ENCODE measurements at regions not wholly inside any gene's neighbourhood (a gene's known extent, or its start where the extent isn't known, plus 50 kb on each side); places are given as distances from the start of the nearest gene placed in this dataset.
"Not testable (repeated sequence)": the region's sequence is repeated elsewhere in the genome, so short reads cannot be mapped to it uniquely, and the experiment has no call there.

DNA sequence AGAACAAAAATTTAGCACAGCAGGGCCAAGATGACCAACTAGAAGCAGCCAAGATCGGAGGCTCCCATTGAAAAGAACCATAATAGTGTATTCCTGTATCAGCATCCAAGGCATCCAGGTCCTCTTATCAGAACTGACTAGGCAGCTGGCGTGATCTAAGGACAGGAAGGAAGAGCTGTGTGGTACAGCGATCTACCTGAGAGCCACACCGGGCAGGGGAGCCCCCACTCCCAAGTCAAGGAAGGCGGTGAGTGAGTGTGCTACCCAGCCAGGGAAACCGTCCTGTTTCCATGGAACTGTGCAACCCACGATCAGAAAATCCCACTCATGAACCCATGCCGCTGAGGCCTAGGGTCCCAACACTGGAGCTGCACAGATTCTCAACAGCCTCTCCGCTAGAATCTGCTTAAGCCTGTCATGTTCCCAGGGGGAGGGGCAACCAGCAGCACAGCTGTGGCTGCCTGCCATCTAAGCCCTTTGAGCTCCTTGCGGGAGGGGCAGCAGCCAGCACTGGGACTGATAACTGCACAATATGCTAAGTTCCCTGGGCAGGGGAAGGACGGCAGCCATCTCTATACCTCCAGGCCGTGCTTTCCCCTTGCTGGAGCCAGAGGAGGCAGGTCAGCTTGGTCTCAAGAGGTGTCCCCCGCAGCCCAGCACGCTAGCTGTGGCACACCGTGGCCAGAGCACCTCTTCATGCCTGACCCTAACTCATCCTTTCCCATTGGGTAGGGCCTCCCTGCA is 213.0 kb upstream of the SMIM30 start:
- no peaks in the 10 kb centered on the region for H3K4me1 ChIP-seq
- H3K4me2 ChIP-seq = no peak overlapping the region
- TF ChIP-seq Cebpa-rat (IDR thresholded peaks at IDR 0.05) = no peak
- H4K20me1 ChIP-seq = no peaks in the 10 kb centered on the region
- no peaks in the 10 kb centered on the region for H3K27me3 ChIP-seq
- no peaks in the 10 kb centered on the region for H3K9me3 ChIP-seq
- no peak overlapping the region for H3K27ac ChIP-seq
- H3K36me3 ChIP-seq = no peaks in the 10 kb centered on the region; the same call in 1 of the 2 replicates
- H3K9ac ChIP-seq = no peak overlapping the region
- H3K4me3 ChIP-seq = no peak overlapping the region

DNA sequence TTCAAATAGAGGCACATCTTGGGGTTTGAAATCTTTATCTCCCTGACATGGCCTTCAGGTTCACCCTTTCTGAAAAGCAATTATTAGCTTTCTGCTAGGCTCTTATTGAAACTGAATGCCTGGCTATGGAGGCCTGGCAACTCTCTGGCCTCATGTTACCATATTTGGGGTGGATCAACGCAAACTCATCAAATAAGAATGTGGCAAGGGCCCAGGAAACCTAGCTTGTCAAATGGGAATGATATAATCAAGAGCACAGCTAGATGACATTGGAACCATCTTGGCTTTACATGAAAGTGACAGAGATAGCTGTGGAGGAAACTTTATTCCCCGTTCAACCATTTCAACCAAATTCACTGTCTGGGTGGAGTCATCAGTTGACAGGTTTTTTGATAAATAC is 202.8 kb upstream of the SMIM30 start:
- H4K20me1 ChIP-seq = no peaks in the 10 kb centered on the region

DNA sequence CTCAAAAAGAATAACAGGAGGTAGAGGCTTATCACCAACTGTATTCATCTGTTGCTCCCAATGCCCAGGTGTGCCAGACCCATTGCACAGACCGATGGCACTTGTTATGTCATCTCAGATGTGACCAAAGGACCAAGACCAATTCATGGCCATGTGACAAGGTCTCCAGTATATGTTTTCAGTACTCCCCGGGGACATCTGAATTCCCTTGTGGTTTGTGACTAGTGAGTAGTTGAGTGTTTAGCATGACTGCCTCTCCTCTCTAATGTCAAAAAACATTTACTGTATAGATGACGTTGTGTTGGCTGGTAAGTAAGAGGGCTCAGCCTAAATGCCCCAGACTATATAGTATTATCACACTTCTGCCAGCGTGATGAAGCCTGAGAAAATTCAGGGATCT is 202.1 kb upstream of the SMIM30 start:
- Histone ChIP-seq H3K4me3 (no peak overlapping the region), H3K4me2 (no peak overlapping the region), H3K9ac (no peak overlapping the region), H3K27me3 (no peaks in the 10 kb centered on the region), H4K20me1 (no peaks in the 10 kb centered on the region), H3K4me1 (no peaks in the 10 kb centered on the region), H3K9me3 (no peaks in the 10 kb centered on the region), H3K36me3 (no peaks in the 10 kb centered on the region), H3K27ac (no peak overlapping the region)
- TF ChIP-seq Cebpa-rat (IDR thresholded peaks at IDR 0.05) = no peak

More for the DNA sequence above, 202.8 kb upstream of the SMIM30 start:
- Histone ChIP-seq H3K27me3 (no peaks in the 10 kb centered on the region), H3K27ac (no peak overlapping the region), H3K36me3 (no peaks in the 10 kb centered on the region), H3K4me1 (no peaks in the 10 kb centered on the region), H3K9me3 (no peaks in the 10 kb centered on the region), H3K4me2 (no peak overlapping the region), H3K9ac (no peak overlapping the region), H3K4me3 (no peak overlapping the region)
- no peak for TF ChIP-seq Cebpa-rat (IDR thresholded peaks at IDR 0.05)

DNA sequence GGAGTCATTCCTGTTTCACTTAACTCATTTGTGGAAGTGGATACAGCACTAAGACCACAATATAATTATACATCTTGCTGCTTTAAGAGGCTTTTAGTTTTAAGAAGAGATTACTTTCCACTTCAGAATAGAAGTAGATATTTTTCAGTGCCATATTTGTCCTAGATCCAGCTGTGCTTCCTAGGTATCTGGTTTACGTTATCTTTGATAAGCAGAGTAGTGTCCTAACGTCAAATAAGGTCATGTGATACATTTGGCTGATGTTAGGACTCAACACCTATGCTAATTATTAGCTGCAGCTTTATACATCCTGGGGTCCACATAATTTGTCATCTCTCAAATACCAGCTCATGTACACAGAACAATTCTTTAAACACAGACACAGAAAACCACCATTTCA is 196.2 kb upstream of the SMIM30 start:
- Histone ChIP-seq H3K4me2 (no peak overlapping the region), H3K4me3 (no peak overlapping the region), H3K36me3 (no peaks in the 10 kb centered on the region), H4K20me1 (no peaks in the 10 kb centered on the region), H3K27ac (no peak overlapping the region), H3K9ac (no peak overlapping the region), H3K4me1 (no peaks in the 10 kb centered on the region), H3K27me3 (no peaks in the 10 kb centered on the region), H3K9me3 (no peaks in the 10 kb centered on the region)
- TF ChIP-seq Cebpa-rat (IDR thresholded peaks at IDR 0.05) = no peak

DNA sequence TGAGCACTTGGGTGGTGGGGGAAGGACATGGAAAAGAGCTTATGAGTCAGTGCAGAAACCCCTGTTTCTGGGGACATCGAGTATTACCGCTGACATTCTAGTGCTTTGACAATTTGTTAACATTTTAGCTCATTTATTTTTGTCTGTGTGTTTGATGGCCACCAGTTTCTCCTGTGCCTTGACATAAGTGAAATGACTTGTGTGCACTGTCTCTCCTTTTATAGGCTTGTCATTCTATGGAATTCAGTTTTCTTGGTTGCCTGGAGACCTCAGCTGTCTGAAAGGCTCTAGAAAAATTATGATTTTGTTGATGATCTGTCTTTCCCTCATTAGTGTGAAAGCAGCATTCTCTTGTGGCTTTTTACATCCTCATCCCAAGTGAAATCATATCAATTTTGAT is 190.0 kb upstream of the SMIM30 start:
- H3K4me2 ChIP-seq = no peak overlapping the region
- no peak overlapping the region for H3K4me3 ChIP-seq
- H3K36me3 ChIP-seq = no peaks in the 10 kb centered on the region
- no peaks in the 10 kb centered on the region for H3K9me3 ChIP-seq
- H3K9ac ChIP-seq = no peak overlapping the region
- no peaks in the 10 kb centered on the region for H3K27me3 ChIP-seq
- TF ChIP-seq Cebpa-rat (IDR thresholded peaks at IDR 0.05) = no peak
- no peak overlapping the region for H3K27ac ChIP-seq
- no peaks in the 10 kb centered on the region for H3K4me1 ChIP-seq
- H4K20me1 ChIP-seq = no peaks in the 10 kb centered on the region

DNA sequence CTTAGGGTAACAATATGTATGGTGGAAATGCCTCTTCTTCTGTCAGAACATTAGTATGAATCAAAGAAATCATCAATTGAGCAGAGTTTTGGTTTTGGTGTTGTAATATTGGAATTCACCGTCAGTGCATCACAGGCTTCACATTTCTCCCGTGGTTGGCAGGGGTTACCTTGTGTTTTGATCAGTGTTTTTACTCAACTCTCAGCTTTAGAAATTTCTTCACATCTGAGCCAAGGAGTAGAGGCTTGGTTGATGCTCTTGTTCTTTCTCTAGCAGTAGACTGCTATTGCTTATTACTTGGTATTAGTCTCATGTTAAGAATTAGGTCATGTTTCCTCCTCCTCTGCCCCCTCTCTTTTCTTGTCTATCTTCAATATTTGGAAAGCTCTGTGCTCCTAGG is 188.8 kb upstream of the SMIM30 start:
- no peaks in the 10 kb centered on the region for H3K9me3 ChIP-seq
- no peaks in the 10 kb centered on the region for H3K27me3 ChIP-seq
- no peak overlapping the region for H3K4me3 ChIP-seq
- TF ChIP-seq Cebpa-rat (IDR thresholded peaks at IDR 0.05) = no peak
- H3K4me1 ChIP-seq = no peaks in the 10 kb centered on the region
- no peak overlapping the region for H3K9ac ChIP-seq
- no peaks in the 10 kb centered on the region for H3K36me3 ChIP-seq
- H3K4me2 ChIP-seq = no peak overlapping the region
- H3K27ac ChIP-seq = no peak overlapping the region
- no peaks in the 10 kb centered on the region for H4K20me1 ChIP-seq

DNA sequence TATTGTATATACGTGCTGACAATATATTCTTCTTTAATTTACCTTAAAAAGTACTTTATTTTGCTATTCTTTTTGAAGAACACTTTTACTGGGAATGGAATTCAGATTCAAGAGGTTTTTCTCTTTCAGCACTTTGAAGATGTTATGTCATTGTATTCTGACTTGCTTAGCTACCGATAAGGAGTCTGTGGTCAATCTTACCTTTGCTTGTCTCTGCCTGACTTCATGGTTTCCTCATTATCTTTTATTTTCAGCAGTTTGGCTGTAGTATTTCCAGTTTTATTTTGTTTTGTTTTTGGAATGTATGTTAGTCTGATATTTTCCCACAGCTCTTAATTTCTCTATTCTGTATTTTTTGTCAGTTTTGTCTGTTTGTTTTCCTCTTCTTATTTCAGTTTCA is 187.9 kb upstream of the SMIM30 start:
- no peaks in the 10 kb centered on the region for H3K36me3 ChIP-seq
- TF ChIP-seq Cebpa-rat (IDR thresholded peaks at IDR 0.05) = no peak

DNA sequence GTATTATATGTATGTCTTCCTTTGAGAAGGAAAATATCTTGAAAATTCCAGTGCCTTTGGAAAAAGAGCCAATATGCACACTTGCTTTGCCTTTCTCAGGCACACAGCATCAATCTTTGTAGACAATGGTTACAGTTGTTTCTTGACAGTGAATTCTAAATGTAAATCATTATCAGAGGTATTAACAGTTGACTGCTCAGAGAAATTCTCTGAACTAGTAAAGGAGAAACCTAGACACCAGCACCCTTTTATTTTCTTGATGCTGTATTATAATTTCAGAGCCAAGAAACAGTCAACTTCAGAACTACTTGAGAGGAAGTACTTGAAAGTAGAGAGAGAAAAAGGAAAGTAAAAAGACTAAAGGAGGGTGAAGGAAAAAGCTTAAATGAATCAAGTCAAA is 185.8 kb upstream of the SMIM30 start:
- Histone ChIP-seq H3K36me3 (no peaks in the 10 kb centered on the region), H3K27me3 (no peaks in the 10 kb centered on the region)
- no peak for TF ChIP-seq Cebpa-rat (IDR thresholded peaks at IDR 0.05)

More for the DNA sequence above, 187.9 kb upstream of the SMIM30 start:
- Histone ChIP-seq H3K4me1 (no peaks in the 10 kb centered on the region), H3K27ac (no peak overlapping the region), H4K20me1 (no peaks in the 10 kb centered on the region), H3K4me3 (no peak overlapping the region), H3K4me2 (no peak overlapping the region), H3K27me3 (no peaks in the 10 kb centered on the region), H3K9ac (no peak overlapping the region), H3K9me3 (no peaks in the 10 kb centered on the region)

DNA sequence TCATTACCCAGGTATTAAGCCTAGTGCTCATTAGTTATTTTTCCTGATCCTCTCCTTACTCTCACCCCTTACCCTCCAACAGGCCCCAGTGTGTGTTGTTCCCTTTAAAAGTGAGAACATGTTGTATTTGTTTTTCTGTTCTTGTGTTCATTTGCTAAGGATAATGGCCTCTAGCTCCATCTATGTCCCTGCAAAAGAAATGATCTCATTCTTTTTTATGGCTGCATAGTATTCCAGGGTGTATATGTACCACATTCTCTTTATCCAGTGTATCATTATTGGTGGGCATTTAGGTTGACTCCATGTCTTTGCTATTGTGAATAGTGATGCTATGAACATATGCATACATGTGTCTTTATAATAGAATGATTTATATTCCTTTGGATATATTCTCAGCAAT is 185.0 kb upstream of the SMIM30 start:
- H3K4me3 ChIP-seq, H3K4me1 ChIP-seq, H3K27ac ChIP-seq, H3K27me3 ChIP-seq, H3K9me3 ChIP-seq, H3K4me2 ChIP-seq, H3K9ac ChIP-seq, H3K36me3 ChIP-seq, H4K20me1 ChIP-seq: not testable (repeated sequence)

More for the DNA sequence above, 185.8 kb upstream of the SMIM30 start:
- no peak overlapping the region for H3K9ac ChIP-seq
- H3K9me3 ChIP-seq = no peaks in the 10 kb centered on the region
- no peak overlapping the region for H3K4me2 ChIP-seq
- H4K20me1 ChIP-seq = no peaks in the 10 kb centered on the region
- no peak overlapping the region for H3K4me3 ChIP-seq
- no peaks in the 10 kb centered on the region for H3K4me1 ChIP-seq
- no peak overlapping the region for H3K27ac ChIP-seq

DNA sequence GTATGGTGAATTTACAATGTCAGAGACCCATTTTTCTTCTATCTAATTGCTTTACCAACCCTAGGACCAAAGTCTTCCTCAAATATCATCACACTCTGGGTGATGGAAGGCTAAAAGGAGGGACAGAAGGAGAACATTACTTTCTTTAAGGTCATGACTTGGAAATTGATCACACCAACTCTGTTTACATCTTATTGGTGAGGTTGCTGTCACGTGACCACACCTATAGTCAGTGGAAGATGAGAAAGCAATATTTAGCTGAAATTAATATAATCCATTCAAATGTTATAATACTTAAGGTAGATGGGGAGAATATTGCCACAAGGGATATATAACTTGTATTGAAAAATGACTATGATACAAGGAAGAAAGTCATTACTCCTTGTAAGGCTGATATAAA is 183.6 kb upstream of the SMIM30 start:
- Histone ChIP-seq H3K9ac (no peak overlapping the region), H3K27ac (no peak overlapping the region), H3K4me3 (no peak overlapping the region), H3K4me2 (no peak overlapping the region), H3K36me3 (no peaks in the 10 kb centered on the region), H3K27me3 (no peaks in the 10 kb centered on the region), H3K4me1 (no peaks in the 10 kb centered on the region), H4K20me1 (no peaks in the 10 kb centered on the region), H3K9me3 (no peaks in the 10 kb centered on the region)
- TF ChIP-seq Cebpa-rat (IDR thresholded peaks at IDR 0.05) = no peak

DNA sequence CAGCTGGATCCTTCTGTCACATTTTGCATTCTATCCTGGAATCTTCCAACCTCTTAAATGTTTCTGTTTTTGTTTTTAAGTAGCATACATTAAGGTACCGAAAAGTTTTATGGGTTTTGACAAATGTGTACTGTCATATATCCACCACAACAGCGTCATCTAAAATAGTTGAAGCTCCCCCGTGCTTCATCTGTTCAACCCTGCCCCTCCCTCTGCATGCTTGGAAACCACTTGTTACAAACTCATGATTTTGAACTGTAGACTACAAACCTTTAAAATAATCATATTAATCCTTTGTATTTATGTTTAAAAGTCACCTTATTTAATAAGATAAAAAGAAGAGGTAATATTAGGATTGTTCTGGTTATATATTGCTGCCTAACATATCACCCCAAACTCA is 182.8 kb upstream of the SMIM30 start:
- H4K20me1 ChIP-seq = no peaks in the 10 kb centered on the region

More for the DNA sequence above, 182.8 kb upstream of the SMIM30 start:
- Histone ChIP-seq H3K9ac (no peak overlapping the region), H3K4me2 (no peak overlapping the region), H3K4me3 (no peak overlapping the region), H3K27me3 (no peaks in the 10 kb centered on the region), H3K4me1 (no peaks in the 10 kb centered on the region), H3K36me3 (no peaks in the 10 kb centered on the region), H3K9me3 (no peaks in the 10 kb centered on the region), H3K27ac (no peak overlapping the region)
- TF ChIP-seq Cebpa-rat (IDR thresholded peaks at IDR 0.05) = no peak
